Naive thymus-derived CD8-positive, alpha-beta T cell (primary cell): ENCODE measurements at regions not wholly inside any gene's neighbourhood (a gene's known extent, or its start where the extent isn't known, plus 50 kb on each side); places are given as distances from the start of the nearest gene placed in this dataset.
"Not testable (repeated sequence)": the region's sequence is repeated elsewhere in the genome, so short reads cannot be mapped to it uniquely, and the experiment has no call there.

Source experiments
- ATAC-seq, 2 donors: fragments of 150-1000 bp; cut with Tn5 transposase in 1 of 2; sonication (Bioruptor Pico), chemical (Tn5 transposase) in 1 of 2; 1 replicate in 1 of 2; 2 replicates in 1 of 2; pipeline ENCODE4 v1.10.0; 2021; ENCODE audit warnings: mild to moderate bottlenecking in 2 of 2, moderate library complexity in 2 of 2
- POLR2A ChIA-PET: fragments of 350-600 bp; sonication (Branson Sonifier 250); formaldehyde crosslinking; loops from one replicate; lab custom pipeline; 2021; ENCODE audit warnings: antibody characterized with exemption; lab: Charles Lee
- DNase-seq, 10 donors: peaks; one replicate each; pipeline versions ENCODE4 v3.0.0 to v3.0.0-alpha.2; 2020 to 2022
- H3K27ac Mint-ChIP-seq, 10 donors: one replicate each; pipeline ENCODE4 v1.8.0; 2020 to 2022; ENCODE audit warnings: mild to moderate bottlenecking in 10 of 10, mixed read lengths in 10 of 10, moderate library complexity in 4 of 10, inconsistent platforms in 1 of 10
- H3K27me3 Mint-ChIP-seq, 5 donors: one replicate each; pipeline ENCODE4 v1.8.0; 2021 to 2022; ENCODE audit warnings: mixed read lengths in 5 of 5
- H3K36me3 Mint-ChIP-seq, 3 donors: one replicate each; pipeline ENCODE4 v1.8.0; 2020 to 2022; ENCODE audit warnings: mixed read lengths in 3 of 3, mild to moderate bottlenecking in 2 of 3, inconsistent platforms in 1 of 3
- H3K4me1 Mint-ChIP-seq, 4 donors: one replicate each; pipeline ENCODE4 v1.8.0; 2021 to 2022; ENCODE audit warnings: mixed read lengths in 4 of 4
- H3K4me3 Mint-ChIP-seq, 10 donors: one replicate each; pipeline ENCODE4 v1.8.0; 2020 to 2022; ENCODE audit warnings: mild to moderate bottlenecking in 10 of 10, mixed read lengths in 10 of 10, moderate library complexity in 6 of 10, inconsistent platforms in 1 of 10
- H3K9me3 Mint-ChIP-seq, 9 donors: one replicate each; pipeline ENCODE4 v1.8.0; 2020 to 2022; ENCODE audit warnings: mixed read lengths in 9 of 9, mild to moderate bottlenecking in 3 of 9, inconsistent platforms in 1 of 9, moderate library complexity in 1 of 9

- no peak for DNase-seq
- ATAC-seq: no peak
- Mint-ChIP-seq H3K4me1 (no peaks in the 10 kb centered on the region), H3K27ac (no peak overlapping the region), H3K36me3 (no peaks in the 10 kb centered on the region), H3K4me3 (no peak overlapping the region), H3K9me3 (peaks cover 2 to 41% (median 14%) of the 10 kb centered on the region in 9 donors), H3K27me3 (no peaks in the 10 kb centered on the region)
- POLR2A ChIA-PET: no interaction called here
Measured at GRCh38 chr5:12672141-12672540, 767.9 kb upstream of the CTNND2 start.

GRCh38 chr5:12669326-12669725 is 765.1 kb upstream of the CTNND2 start:
- no peaks in the 10 kb centered on the region for H3K36me3 Mint-ChIP-seq
- DNase-seq: no peak
- POLR2A ChIA-PET: no interaction called here
- ATAC-seq: no peak
- H3K27me3 Mint-ChIP-seq: no peaks in the 10 kb centered on the region
- no peak overlapping the region for H3K27ac Mint-ChIP-seq
- no peaks in the 10 kb centered on the region for H3K4me1 Mint-ChIP-seq
- H3K4me3 Mint-ChIP-seq: no peak overlapping the region
- peaks cover 5 to 50% (median 14%) of the 10 kb centered on the region in 9 donors for H3K9me3 Mint-ChIP-seq

- Mint-ChIP-seq H3K27me3 (no peaks in the 10 kb centered on the region), H3K4me1 (no peaks in the 10 kb centered on the region), H3K4me3 (no peak overlapping the region), H3K36me3 (no peaks in the 10 kb centered on the region), H3K9me3 (peaks cover 7 to 55% (median 15%) of the 10 kb centered on the region in 9 donors), H3K27ac (no peak overlapping the region)
- ATAC-seq (no peak), DNase-seq (no peak)
- POLR2A ChIA-PET: no interaction called here
Measured at GRCh38 chr5:12668564-12668963, 764.3 kb upstream of the CTNND2 start.

GRCh38 chr5:12667818-12668217 is 763.6 kb upstream of the CTNND2 start:
- H3K4me3 Mint-ChIP-seq, DNase-seq, H3K27me3 Mint-ChIP-seq, ATAC-seq, H3K27ac Mint-ChIP-seq, H3K4me1 Mint-ChIP-seq, H3K36me3 Mint-ChIP-seq, POLR2A ChIA-PET: not testable (repeated sequence)
- peaks cover 4 to 58% (median 16%) of the 10 kb centered on the region in 9 donors for H3K9me3 Mint-ChIP-seq

- H3K27ac Mint-ChIP-seq, ATAC-seq, DNase-seq, POLR2A ChIA-PET, H3K36me3 Mint-ChIP-seq, H3K4me3 Mint-ChIP-seq, H3K27me3 Mint-ChIP-seq, H3K4me1 Mint-ChIP-seq: not testable (repeated sequence)
- H3K9me3 Mint-ChIP-seq: peaks cover 4 to 54% (median 19%) of the 10 kb centered on the region in 9 donors
Measured at GRCh38 chr5:12665772-12666171, 761.5 kb upstream of the CTNND2 start.

- H3K36me3 Mint-ChIP-seq: peaks cover 0 to 5% (median 0%) of the 10 kb centered on the region in 3 donors
- DNase-seq (no peak), ATAC-seq (no peak)
- no peaks in the 10 kb centered on the region for H3K4me1 Mint-ChIP-seq
- H3K9me3 Mint-ChIP-seq: peaks cover 10 to 65% (median 27%) of the 10 kb centered on the region in 9 donors
- H3K27ac Mint-ChIP-seq: no peak overlapping the region
- POLR2A ChIA-PET: no interaction called here
- no peak overlapping the region for H3K4me3 Mint-ChIP-seq
- H3K27me3 Mint-ChIP-seq: no peaks in the 10 kb centered on the region
Measured at GRCh38 chr5:12662545-12663314, 758.5 kb upstream of the CTNND2 start.

GRCh38 chr5:12661617-12662370 is 757.5 kb upstream of the CTNND2 start:
- POLR2A ChIA-PET: no interaction called here
- H3K4me1 Mint-ChIP-seq: no peaks in the 10 kb centered on the region
- ATAC-seq (no peak), DNase-seq (no peak)
- no peak overlapping the region for H3K4me3 Mint-ChIP-seq
- H3K9me3 Mint-ChIP-seq: peaks cover 10 to 62% (median 23%) of the 10 kb centered on the region in 9 donors
- H3K27me3 Mint-ChIP-seq: no peaks in the 10 kb centered on the region
- peaks cover 0 to 5% (median 0%) of the 10 kb centered on the region in 3 donors for H3K36me3 Mint-ChIP-seq
- H3K27ac Mint-ChIP-seq: no peak overlapping the region

GRCh38 chr5:12660279-12661107 is 756.2 kb upstream of the CTNND2 start:
- H3K4me3 Mint-ChIP-seq, DNase-seq, H3K4me1 Mint-ChIP-seq, ATAC-seq, H3K36me3 Mint-ChIP-seq, H3K27ac Mint-ChIP-seq, POLR2A ChIA-PET, H3K27me3 Mint-ChIP-seq: not testable (repeated sequence)
- H3K9me3 Mint-ChIP-seq: peaks cover 10 to 66% (median 24%) of the 10 kb centered on the region in 9 donors

GRCh38 chr5:12659686-12660085 is 755.4 kb upstream of the CTNND2 start:
- DNase-seq (no peak), ATAC-seq (no peak)
- Mint-ChIP-seq H3K9me3 (peaks cover 7 to 58% (median 22%) of the 10 kb centered on the region in 9 donors), H3K27ac (no peak overlapping the region), H3K36me3 (peaks cover 0 to 5% (median 0%) of the 10 kb centered on the region in 3 donors), H3K4me3 (no peak overlapping the region), H3K4me1 (no peaks in the 10 kb centered on the region), H3K27me3 (no peaks in the 10 kb centered on the region)
- POLR2A ChIA-PET: no interaction called here

GRCh38 chr5:12658871-12659446 is 754.7 kb upstream of the CTNND2 start:
- H3K36me3 Mint-ChIP-seq: peaks cover 0 to 5% (median 0%) of the 10 kb centered on the region in 3 donors
- no peaks in the 10 kb centered on the region for H3K27me3 Mint-ChIP-seq
- H3K9me3 Mint-ChIP-seq: peaks cover 5 to 50% (median 21%) of the 10 kb centered on the region in 9 donors
- no peak for ATAC-seq
- H3K4me3 Mint-ChIP-seq: no peak overlapping the region
- no peak overlapping the region for H3K27ac Mint-ChIP-seq
- H3K4me1 Mint-ChIP-seq: no peaks in the 10 kb centered on the region
- DNase-seq: no peak
- POLR2A ChIA-PET: no interaction called here

GRCh38 chr5:12657914-12658474 is 753.7 kb upstream of the CTNND2 start:
- ATAC-seq, POLR2A ChIA-PET, H3K36me3 Mint-ChIP-seq: not testable (repeated sequence)

GRCh38 chr5:12655675-12656074 is 751.4 kb upstream of the CTNND2 start:
- DNase-seq (no peak), ATAC-seq (no peak)
- Mint-ChIP-seq H3K9me3 (peaks cover 7 to 53% (median 15%) of the 10 kb centered on the region in 9 donors), H3K4me1 (no peaks in the 10 kb centered on the region), H3K4me3 (no peak overlapping the region), H3K36me3 (peaks cover 0 to 5% (median 0%) of the 10 kb centered on the region in 3 donors), H3K27ac (no peak overlapping the region), H3K27me3 (no peaks in the 10 kb centered on the region)
- POLR2A ChIA-PET: no interaction called here

More at GRCh38 chr5:12657914-12658474, 753.7 kb upstream of the CTNND2 start:
- H3K27ac Mint-ChIP-seq, H3K4me1 Mint-ChIP-seq, DNase-seq, H3K4me3 Mint-ChIP-seq, H3K27me3 Mint-ChIP-seq: not testable (repeated sequence)
- H3K9me3 Mint-ChIP-seq: peaks cover 5 to 50% (median 18%) of the 10 kb centered on the region in 9 donors
